IMR-90 (cell line): ENCODE measurements at regions not wholly inside any gene's neighbourhood (a gene's known extent, or its start where the extent isn't known, plus 50 kb on each side); places are given as distances from the start of the nearest gene placed in this dataset.

Source experiments
- ATAC-seq: fragments of 200-7000 bp; cut with Tn5 transposase; 2 replicates; pipeline ENCODE4 v1.9.1; 2020; ENCODE audit warnings: low read depth, mild to moderate bottlenecking, moderate library complexity
- BruUV-seq: library from RNA; stranded (reverse); fragments of 400-500 nt; replicated peaks from 2 replicates; lab custom pipeline; 2021; lab: Mats Ljungman, UMichigan
- CTCF ChIA-PET: fragments of 300-600 bp; formaldehyde crosslinking; extraction: SDS; loops from one replicate; lab custom pipeline; 2021; ENCODE audit warnings: antibody characterized with exemption; lab: Yijun Ruan, JAX
- POLR2A ChIA-PET: fragments of 300-600 bp; sonication (Branson Sonifier 250); formaldehyde crosslinking; loops from one replicate; lab custom pipeline; 2022; ENCODE audit warnings: antibody characterized with exemption; ENCODE audit not compliant: unreplicated experiment; lab: Charles Lee
- DNase-seq: peaks from one replicate; pipeline ENCODE4 v3.0.0; 2013
- H2AFZ ChIP-seq: replicated peaks from 2 replicates; pipeline ENCODE3; 2013; ENCODE audit warnings: low read length, mild to moderate bottlenecking; ENCODE audit not compliant: poor library complexity
- H2AK5ac ChIP-seq: 2 replicates; pipeline ENCODE4 v1.6.1; 2013; ENCODE audit warnings: low read depth, low read length, inconsistent platforms
- H2AK9ac ChIP-seq: replicated peaks from 2 replicates; pipeline ENCODE3; 2013; ENCODE audit warnings: mild to moderate bottlenecking, low read depth, low read length, moderate library complexity; ENCODE audit not compliant: poor library complexity
- H2BK120ac ChIP-seq: 2 replicates; pipeline ENCODE4 v1.6.1; 2013; ENCODE audit warnings: low read depth, low read length, inconsistent platforms
- H2BK15ac ChIP-seq: 3 replicates; pipeline ENCODE4 v1.6.1; 2013; ENCODE audit warnings: low read depth, low read length, inconsistent platforms
- H2BK20ac ChIP-seq: 2 replicates; pipeline ENCODE4 v1.6.1; 2013; ENCODE audit warnings: low read depth, mild to moderate bottlenecking, inconsistent platforms, low read length, moderate library complexity
- H2BK5ac ChIP-seq: 2 replicates; pipeline ENCODE4 v1.6.1; 2013; ENCODE audit warnings: mild to moderate bottlenecking, low read depth, low read length, inconsistent platforms; ENCODE audit not compliant: poor library complexity, severe bottlenecking
- H3K14ac ChIP-seq: replicated peaks from 2 replicates; pipeline ENCODE4 v1.6.1; 2013; ENCODE audit warnings: low read depth, low read length, inconsistent platforms
- H3K18ac ChIP-seq: 2 replicates; pipeline ENCODE4 v1.6.1; 2013; ENCODE audit warnings: low read depth, low read length, control low read depth
- H3K23ac ChIP-seq: 2 replicates; pipeline ENCODE4 v1.6.1; 2013; ENCODE audit warnings: low read depth, low read length, inconsistent platforms
- H3K27ac ChIP-seq: 2 replicates; pipeline ENCODE4 v1.5.1; 2013; ENCODE audit warnings: mild to moderate bottlenecking, control low read depth, low read length; ENCODE audit not compliant: insufficient read depth
- H3K27me3 ChIP-seq: 2 replicates; pipeline ENCODE4 v1.6.1; 2013; ENCODE audit warnings: low read length; ENCODE audit not compliant: control insufficient read depth, insufficient read depth
- H3K36me3 ChIP-seq: 2 replicates; pipeline ENCODE4 v1.6.1; 2013; ENCODE audit warnings: low read length, mixed read lengths; ENCODE audit not compliant: control insufficient read depth, insufficient read depth
- H3K4ac ChIP-seq: 2 replicates; pipeline ENCODE4 v1.6.1; 2013; ENCODE audit warnings: low read depth, low read length, inconsistent platforms
- H3K4me1 ChIP-seq: 2 replicates; pipeline ENCODE4 v1.6.1; 2013; ENCODE audit warnings: low read length, mixed read lengths; ENCODE audit not compliant: control insufficient read depth, insufficient read depth
- H3K4me2 ChIP-seq: 2 replicates; pipeline ENCODE4 v1.6.1; 2013; ENCODE audit warnings: low read depth, mild to moderate bottlenecking, control low read depth, low read length, moderate library complexity
- H3K4me3 ChIP-seq: 2 replicates; pipeline ENCODE4 v1.5.1; 2013; ENCODE audit warnings: low read depth, mild to moderate bottlenecking, control low read depth, low read length, moderate library complexity; ENCODE audit not compliant: insufficient read depth
- H3K56ac ChIP-seq: 2 replicates; pipeline ENCODE4 v1.6.1; 2013; ENCODE audit warnings: low read length, inconsistent platforms; ENCODE audit not compliant: insufficient read depth; ENCODE audit errors: extremely low read depth
- H3K79me1 ChIP-seq, 2 experiments: 2 replicates each; pipeline ENCODE4 v1.6.1; 2013; ENCODE audit warnings: low read length in 2 of 2, inconsistent platforms in 1 of 2, low read depth in 1 of 2
- H3K9ac ChIP-seq: 2 replicates; pipeline ENCODE4 v1.6.1; 2013; ENCODE audit warnings: low read depth, low read length, control low read depth
- H3K9me1 ChIP-seq: 2 replicates; pipeline ENCODE4 v1.6.1; 2013; ENCODE audit warnings: low read length, inconsistent platforms; ENCODE audit not compliant: insufficient read depth
- H3K9me3 ChIP-seq: 2 replicates; pipeline ENCODE4 v1.6.1; 2013; ENCODE audit warnings: low read length; ENCODE audit not compliant: control insufficient read depth, insufficient read depth
- H4K20me1 ChIP-seq: 2 replicates; pipeline ENCODE4 v1.6.1; 2013; ENCODE audit warnings: low read length, inconsistent platforms; ENCODE audit not compliant: insufficient read depth
- H4K5ac ChIP-seq: 2 replicates; pipeline ENCODE4 v1.6.1; 2013; ENCODE audit warnings: mild to moderate bottlenecking, low read depth, low read length, control low read depth
- H4K8ac ChIP-seq, 2 experiments: 2 replicates each; pipeline ENCODE4 v1.6.1; 2013; ENCODE audit warnings: low read depth in 2 of 2, low read length in 2 of 2, control low read depth in 1 of 2, inconsistent platforms in 1 of 2
- H4K91ac ChIP-seq: 2 replicates; pipeline ENCODE4 v1.6.1; 2013; ENCODE audit warnings: low read depth, low read length, inconsistent platforms; ENCODE audit not compliant: insufficient read depth
- CEBPB ChIP-seq: IDR thresholded peaks from 2 replicates; pipeline ENCODE4 v1.6.1; 2012; ENCODE audit warnings: low read depth, low read length, improper control_type of control experiment
- MAZ ChIP-seq: IDR thresholded peaks from 2 replicates; pipeline ENCODE4 v1.6.1; 2012; ENCODE audit warnings: low read depth, mild to moderate bottlenecking, low read length, improper control_type of control experiment, moderate library complexity, borderline replicate concordance
- RCOR1 ChIP-seq: IDR thresholded peaks from 2 replicates; pipeline ENCODE4 v1.6.1; 2012; ENCODE audit warnings: mild to moderate bottlenecking, low read length, improper control_type of control experiment; ENCODE audit not compliant: insufficient replicate concordance
- WGBS, 2 experiments: methylation state at CpG; one replicate each; pipeline versions ENCODE4 v1.1.5 to v1.1.7; 2013; ENCODE audit warnings: missing lambda C conversion rate in 2 of 2; ENCODE audit not compliant: insufficient read length in 1 of 2; ENCODE audit errors: extremely low coverage in 2 of 2; 5-methylcytosine and 5-hydroxymethylcytosine counted together
- dilution Hi-C: fragments of 300-500 bp; cut with HindIII; formaldehyde crosslinking; loops from one replicate; pipeline ENCODE4 v1.14.3; 2018; ENCODE audit warnings: low sequenced_read_pairs; ENCODE audit not compliant: unreplicated experiment
- in situ Hi-C: fragments of 300-500 bp; cut with MboI; formaldehyde crosslinking; loops from 3 replicates; pipeline ENCODE4 v1.14.3; 2019; ENCODE audit warnings: low sequenced_read_pairs, inconsistent platforms, mixed read lengths
- intact Hi-C: fragments of 100-400 bp; cut with micrococcal nuclease; formaldehyde crosslinking; loops from 2 replicates; pipeline ENCODE4 v1.10.0; 2022

DNA sequence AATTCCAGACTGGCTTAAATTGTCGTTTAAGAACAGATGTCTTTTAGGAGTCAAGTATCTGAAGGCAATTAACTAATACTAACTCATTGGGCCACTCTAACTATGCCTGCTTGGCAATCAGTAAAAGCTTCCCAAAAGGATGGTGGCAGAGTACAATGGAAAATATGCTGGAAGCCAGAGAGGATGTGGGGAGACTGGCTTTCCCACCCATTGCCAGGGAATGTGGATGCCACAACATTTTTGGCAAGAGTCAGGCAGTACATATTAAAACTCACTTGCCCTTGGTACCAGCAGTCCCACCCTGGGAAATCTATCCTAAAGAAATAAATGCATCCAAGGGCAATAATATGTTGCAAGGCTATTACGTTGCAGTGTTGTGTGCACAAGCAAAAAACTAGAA lies 74.0 kb upstream of the FZD7 start:
- no peak overlapping the region for H3K9ac ChIP-seq
- CTCF ChIA-PET: no interaction called here
- H3K79me1 ChIP-seq: no peaks in the 10 kb centered on the region
- no peaks in the 10 kb centered on the region for H3K36me3 ChIP-seq
- H2AFZ ChIP-seq: no peak overlapping the region
- dilution Hi-C loops: no loop called here
- no peak overlapping the region for H3K14ac ChIP-seq
- no peak for TF ChIP-seq RCOR1
- no peak for TF ChIP-seq MAZ
- no peak for TF ChIP-seq CEBPB
- ATAC-seq: no peak
- no peak overlapping the region for H3K23ac ChIP-seq
- no peak overlapping the region for H2BK15ac ChIP-seq
- H4K8ac ChIP-seq: no peak overlapping the region
- peaks cover 4% of the 10 kb centered on the region for H3K4me1 ChIP-seq
- H3K4me3 ChIP-seq: no peak overlapping the region
- H4K20me1 ChIP-seq: no peaks in the 10 kb centered on the region
- no peak overlapping the region for H3K27ac ChIP-seq
- H3K4ac ChIP-seq: no peak overlapping the region
- no peak overlapping the region for H4K5ac ChIP-seq
- in situ Hi-C loops: no loop called here
- no peak overlapping the region for H4K91ac ChIP-seq
- intact Hi-C loops: no loop called here
- no peak overlapping the region for H2AK9ac ChIP-seq
- no peak overlapping the region for H3K56ac ChIP-seq
- no peaks in the 10 kb centered on the region for H3K9me3 ChIP-seq
- H3K9me1 ChIP-seq: no peaks in the 10 kb centered on the region
- H2BK20ac ChIP-seq: no peak overlapping the region
- no peak overlapping the region for H3K4me2 ChIP-seq
- WGBS, 2 experiments: 100% methylated on average over 1 of the region's 2 CpGs; no CpG with 5 or more reads in 1 of the 2 experiments
- H3K18ac ChIP-seq: no peak overlapping the region
- H2AK5ac ChIP-seq: no peak overlapping the region
- peaks cover 2% of the 10 kb centered on the region; the same call in 1 of the 2 replicates for H3K27me3 ChIP-seq
- BruUV-seq: no TSS peak
- no peak for DNase-seq
- H2BK5ac ChIP-seq: no peak overlapping the region
- POLR2A ChIA-PET: no interaction called here
- H2BK120ac ChIP-seq: no peak overlapping the region
